ENCODE measurements at regions not wholly inside any gene's neighbourhood (a gene's known extent, or its start where the extent isn't known, plus 50 kb on each side); places are given as distances from the start of the nearest gene placed in this dataset.
"Not testable (repeated sequence)": the region's sequence is repeated elsewhere in the genome, so short reads cannot be mapped to it uniquely, and the experiment has no call there.

DNA sequence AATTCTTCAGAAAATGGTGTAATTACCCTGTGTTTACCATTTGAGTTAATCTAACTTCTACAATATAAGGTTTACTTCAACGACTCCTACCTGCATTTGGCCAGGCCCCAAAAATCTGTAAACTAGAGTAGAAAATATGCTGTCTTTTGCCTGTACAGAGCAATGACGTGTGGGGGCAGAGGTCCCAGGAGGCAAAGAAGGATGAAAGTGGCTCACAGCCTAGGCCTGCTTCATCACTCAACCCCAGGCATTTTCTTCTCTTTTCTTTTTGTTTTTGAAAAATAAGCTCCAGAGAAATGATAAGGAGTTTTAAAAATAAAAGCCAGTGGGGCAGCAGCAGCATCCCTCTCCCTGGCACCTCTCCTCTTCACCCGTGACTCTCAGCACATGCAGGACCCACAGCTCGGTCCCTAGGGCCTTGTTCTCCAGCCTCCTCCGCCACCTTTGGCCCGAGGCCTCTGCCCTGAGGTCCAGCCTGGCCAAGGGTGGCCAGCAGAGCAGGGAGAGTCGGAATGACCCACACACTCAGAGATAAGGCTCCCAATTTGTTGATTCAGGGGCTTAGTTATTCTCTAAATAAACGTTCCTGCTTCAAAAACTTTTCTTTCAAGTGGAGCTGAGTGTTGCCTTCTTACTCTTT is 76.6 kb upstream of the ADRA1D start:
- no peaks in the 10 kb centered on the region for H3K9me3 ChIP-seq
- DNase-seq (ENCODE audit: low spot score), result no peak
- no peaks in the 10 kb centered on the region for H3K4me1 ChIP-seq (replicated peaks)
- intact Hi-C loops (cut with DNase I), result no loop called here
- WGBS, result 57% methylated on average over 8 of the region's 8 CpGs
- no peaks in the 10 kb centered on the region for H3K27me3 ChIP-seq (replicated peaks; ENCODE audit: insufficient read depth)
- TF ChIP-seq POLR2AphosphoS5 (IDR thresholded peaks at IDR 0.05) (no peak), POLR2A (IDR thresholded peaks at IDR 0.05) (no peak)
- TF ChIP-seq, protein P1, sequence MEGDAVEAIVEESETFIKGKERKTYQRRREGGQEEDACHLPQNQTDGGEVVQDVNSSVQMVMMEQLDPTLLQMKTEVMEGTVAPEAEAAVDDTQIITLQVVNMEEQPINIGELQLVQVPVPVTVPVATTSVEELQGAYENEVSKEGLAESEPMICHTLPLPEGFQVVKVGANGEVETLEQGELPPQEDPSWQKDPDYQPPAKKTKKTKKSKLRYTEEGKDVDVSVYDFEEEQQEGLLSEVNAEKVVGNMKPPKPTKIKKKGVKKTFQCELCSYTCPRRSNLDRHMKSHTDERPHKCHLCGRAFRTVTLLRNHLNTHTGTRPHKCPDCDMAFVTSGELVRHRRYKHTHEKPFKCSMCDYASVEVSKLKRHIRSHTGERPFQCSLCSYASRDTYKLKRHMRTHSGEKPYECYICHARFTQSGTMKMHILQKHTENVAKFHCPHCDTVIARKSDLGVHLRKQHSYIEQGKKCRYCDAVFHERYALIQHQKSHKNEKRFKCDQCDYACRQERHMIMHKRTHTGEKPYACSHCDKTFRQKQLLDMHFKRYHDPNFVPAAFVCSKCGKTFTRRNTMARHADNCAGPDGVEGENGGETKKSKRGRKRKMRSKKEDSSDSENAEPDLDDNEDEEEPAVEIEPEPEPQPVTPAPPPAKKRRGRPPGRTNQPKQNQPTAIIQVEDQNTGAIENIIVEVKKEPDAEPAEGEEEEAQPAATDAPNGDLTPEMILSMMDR (IDR thresholded peaks at IDR 0.05), result no peak
- no peaks in the 10 kb centered on the region for H3K36me3 ChIP-seq
- H3K27ac ChIP-seq, result no peak overlapping the region
- no peak overlapping the region for H3K4me3 ChIP-seq

DNA sequence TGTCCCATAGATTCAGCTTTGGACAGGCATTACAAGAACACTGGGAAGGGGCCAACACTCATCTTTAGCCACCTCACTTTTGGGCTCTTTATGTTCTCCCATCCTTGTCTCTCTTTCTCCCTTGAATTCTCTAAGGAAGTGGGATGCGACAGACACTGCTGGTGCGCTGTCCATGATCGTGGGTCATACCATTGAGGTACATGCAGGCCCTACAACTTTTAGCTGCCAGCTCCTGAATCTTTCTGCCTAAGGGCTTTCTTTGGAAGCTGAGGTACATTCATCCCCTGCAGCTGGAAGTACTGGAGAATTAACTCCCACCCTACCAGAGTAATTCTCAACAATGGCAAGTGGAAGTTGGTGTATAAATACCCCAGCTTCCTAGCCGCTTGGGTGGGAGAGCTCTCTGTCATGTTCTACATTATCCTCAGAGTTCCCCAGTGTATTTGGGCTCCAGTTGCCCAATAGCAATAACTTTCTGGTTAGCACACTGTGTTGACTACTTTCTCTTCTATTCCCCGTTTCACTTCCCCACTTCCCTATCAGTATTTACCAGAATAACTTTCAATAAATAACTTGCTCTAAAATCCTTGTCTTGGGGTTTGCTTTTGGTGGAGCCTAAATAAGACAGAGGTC is 75.6 kb upstream of the ADRA1D start:
- Histone ChIP-seq H3K9me3 (no peaks in the 10 kb centered on the region), H3K36me3 (no peaks in the 10 kb centered on the region), H3K27ac (no peak overlapping the region), H3K27me3 (replicated peaks; ENCODE audit: insufficient read depth) (no peaks in the 10 kb centered on the region), H3K4me3 (no peak overlapping the region), H3K4me1 (replicated peaks) (no peaks in the 10 kb centered on the region)
- no peak for DNase-seq (ENCODE audit: low spot score)
- WGBS, result 89% methylated on average over 5 of the region's 5 CpGs
- intact Hi-C loops (cut with DNase I), result no loop called here
- TF ChIP-seq POLR2A (IDR thresholded peaks at IDR 0.05), result no peak
- TF ChIP-seq, protein P1 (IDR thresholded peaks at IDR 0.05), result no peak
- no peak for TF ChIP-seq POLR2AphosphoS5 (IDR thresholded peaks at IDR 0.05)

DNA sequence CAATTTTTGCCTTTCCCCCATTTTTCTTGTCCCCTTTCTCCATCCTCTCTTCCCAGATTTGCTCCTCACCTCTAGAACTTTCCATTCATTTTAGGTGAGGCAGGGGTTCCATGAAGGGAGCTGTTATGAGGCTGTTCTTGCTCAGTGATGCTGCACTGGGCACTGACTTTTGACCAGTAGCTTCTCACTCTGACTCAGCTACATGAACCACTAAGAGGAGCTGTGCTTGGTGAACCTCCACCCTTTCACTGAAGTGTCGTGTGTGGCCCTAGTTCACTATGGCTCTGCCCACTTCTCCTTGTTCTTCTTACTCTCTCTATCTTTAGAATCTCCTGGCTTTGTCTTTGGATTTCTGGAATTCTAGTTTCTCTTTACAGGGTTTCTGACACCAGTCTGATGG is 73.4 kb upstream of the ADRA1D start:
- no peak overlapping the region for H3K27ac ChIP-seq
- WGBS, result 78% methylated on average over 1 of the region's 1 CpG
- TF ChIP-seq, protein P1 (IDR thresholded peaks at IDR 0.05), result no peak
- TF ChIP-seq POLR2A (IDR thresholded peaks at IDR 0.05), result no peak
- no peak for TF ChIP-seq POLR2AphosphoS5 (IDR thresholded peaks at IDR 0.05)
- no peaks in the 10 kb centered on the region for H3K4me1 ChIP-seq (replicated peaks)
- H3K36me3 ChIP-seq, result no peaks in the 10 kb centered on the region
- intact Hi-C loops (cut with DNase I), result no loop called here
- DNase-seq (ENCODE audit: low spot score), result no peak
- H3K4me3 ChIP-seq, result no peak overlapping the region
- no peaks in the 10 kb centered on the region for H3K27me3 ChIP-seq (replicated peaks; ENCODE audit: insufficient read depth)
- H3K9me3 ChIP-seq, result no peaks in the 10 kb centered on the region

DNA sequence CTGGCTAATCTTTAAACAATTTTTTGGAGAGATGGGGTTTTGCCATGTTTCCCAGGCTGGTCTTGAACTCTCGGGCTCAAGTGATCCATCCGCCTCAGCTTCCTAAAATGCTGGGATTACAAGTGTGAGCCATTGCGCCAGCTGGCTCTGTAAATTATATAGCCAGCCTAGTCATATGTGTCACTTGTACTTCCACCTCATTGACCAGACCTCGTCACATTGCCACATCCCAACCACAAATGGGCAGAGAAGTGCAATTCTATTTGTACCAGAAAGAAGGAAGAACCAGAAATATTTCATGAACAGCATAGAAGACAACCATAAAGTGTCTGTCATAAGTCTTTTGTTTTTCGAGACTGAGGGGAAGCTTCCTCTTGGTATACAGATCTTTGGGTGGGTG is 71.2 kb upstream of the ADRA1D start:
- Histone ChIP-seq H3K36me3 (no peaks in the 10 kb centered on the region), H3K9me3 (no peaks in the 10 kb centered on the region), H3K4me3 (no peak overlapping the region), H3K4me1 (replicated peaks) (no peaks in the 10 kb centered on the region), H3K27ac (no peak overlapping the region), H3K27me3 (replicated peaks; ENCODE audit: insufficient read depth) (no peaks in the 10 kb centered on the region)
- no peak for DNase-seq (ENCODE audit: low spot score)
- intact Hi-C loops (cut with DNase I), result no loop called here
- WGBS, result 83% methylated on average over 5 of the region's 5 CpGs
- TF ChIP-seq, protein P1 (IDR thresholded peaks at IDR 0.05), result no peak
- TF ChIP-seq POLR2AphosphoS5 (IDR thresholded peaks at IDR 0.05) (no peak), POLR2A (IDR thresholded peaks at IDR 0.05) (no peak)

DNA sequence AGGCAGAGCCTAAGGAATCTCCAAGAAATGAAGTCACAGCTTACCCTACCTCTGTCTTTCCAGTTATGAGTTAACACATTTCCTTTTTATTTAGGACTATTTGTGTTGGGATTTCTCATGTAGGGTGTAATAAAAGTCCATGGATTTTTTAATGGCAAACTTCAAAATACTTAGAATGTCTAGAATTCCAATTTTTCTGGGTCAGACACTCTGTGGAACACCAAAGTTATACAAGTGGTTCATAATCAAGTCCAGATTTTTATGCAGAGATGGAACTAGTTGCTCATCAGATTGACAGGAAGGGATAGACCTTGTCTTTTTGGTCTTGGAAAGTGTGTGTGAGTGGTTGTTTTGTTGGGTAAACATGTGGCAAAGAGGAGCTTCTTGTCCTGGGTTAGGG is 69.8 kb upstream of the ADRA1D start:
- H3K27me3 ChIP-seq (replicated peaks; ENCODE audit: insufficient read depth), result no peaks in the 10 kb centered on the region
- no peaks in the 10 kb centered on the region for H3K36me3 ChIP-seq
- H3K4me3 ChIP-seq, result no peak overlapping the region
- intact Hi-C loops (cut with DNase I), result no loop called here
- H3K27ac ChIP-seq, result no peak overlapping the region
- H3K4me1 ChIP-seq (replicated peaks), result no peaks in the 10 kb centered on the region
- TF ChIP-seq POLR2A (IDR thresholded peaks at IDR 0.05) (no peak), POLR2AphosphoS5 (IDR thresholded peaks at IDR 0.05) (no peak)
- TF ChIP-seq, protein P1 (IDR thresholded peaks at IDR 0.05), result no peak
- DNase-seq (ENCODE audit: low spot score), result no peak
- H3K9me3 ChIP-seq, result no peaks in the 10 kb centered on the region

DNA sequence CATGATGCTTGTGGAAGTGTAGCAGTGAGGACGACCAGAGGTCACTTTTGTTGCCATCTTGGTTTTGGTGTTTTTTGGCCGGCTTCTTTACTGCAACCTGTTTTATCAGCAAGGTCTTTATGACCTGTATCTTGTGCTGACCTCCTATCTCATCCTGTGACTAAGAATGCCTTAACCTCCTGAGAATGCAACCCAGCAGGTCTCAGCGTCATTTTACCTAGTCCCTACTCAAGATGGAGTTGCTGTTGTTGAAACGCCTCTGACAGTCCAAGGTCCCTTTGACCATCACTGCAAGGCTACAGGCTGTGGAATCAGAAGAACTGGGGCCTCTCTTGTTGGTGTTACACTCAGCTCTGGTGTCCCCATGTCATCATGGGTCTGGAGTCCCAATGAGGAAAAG is 61.5 kb upstream of the ADRA1D start:
- WGBS, result 80% methylated on average over 4 of the region's 4 CpGs
- H3K27me3 ChIP-seq (replicated peaks; ENCODE audit: insufficient read depth), result not testable (repeated sequence)

More for the DNA sequence above, 61.5 kb upstream of the ADRA1D start:
- intact Hi-C loops (cut with DNase I); H3K4me1 ChIP-seq (replicated peaks); H3K27ac ChIP-seq; DNase-seq (ENCODE audit: low spot score); H3K4me3 ChIP-seq; H3K36me3 ChIP-seq; H3K9me3 ChIP-seq: not testable (repeated sequence)
